ENCODE measurements at regions not wholly inside any gene's neighbourhood (a gene's known extent, or its start where the extent isn't known, plus 50 kb on each side); places are given as distances from the start of the nearest gene placed in this dataset.
"Not testable (repeated sequence)": the region's sequence is repeated elsewhere in the genome, so short reads cannot be mapped to it uniquely, and the experiment has no call there.

- peak; percentile 1 for DNase-seq (ENCODE audit: low read depth, low spot score)
Measured at GRCh38 chr2:89145342-89145741, 453.9 kb downstream of the RPIA start.

GRCh38 chr2:89148256-89148655 lies 456.8 kb downstream of the RPIA start:
- DNase-seq (ENCODE audit: low read depth, low spot score) = not testable (repeated sequence)

DNA sequence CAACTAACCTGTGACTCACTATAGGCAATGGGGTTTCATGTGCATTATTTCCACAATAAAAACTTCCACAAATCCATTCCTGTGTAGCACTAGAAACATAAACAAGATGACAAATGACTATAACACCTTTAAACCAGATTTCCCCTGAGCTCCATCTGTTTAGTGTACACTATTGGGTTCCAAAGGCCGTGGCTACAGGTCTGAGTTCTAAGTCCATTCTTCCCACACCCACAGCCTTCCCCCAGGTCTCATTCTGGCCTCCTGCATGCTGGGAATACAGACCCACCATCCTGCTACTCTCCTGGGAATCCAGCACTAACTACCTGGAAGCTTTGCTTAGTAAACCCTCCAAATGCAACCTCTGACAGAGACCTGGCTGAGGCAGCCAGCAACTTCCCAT lies 460.2 kb downstream of the RPIA start:
- not testable (repeated sequence) for DNase-seq (ENCODE audit: low read depth, low spot score)

DNA sequence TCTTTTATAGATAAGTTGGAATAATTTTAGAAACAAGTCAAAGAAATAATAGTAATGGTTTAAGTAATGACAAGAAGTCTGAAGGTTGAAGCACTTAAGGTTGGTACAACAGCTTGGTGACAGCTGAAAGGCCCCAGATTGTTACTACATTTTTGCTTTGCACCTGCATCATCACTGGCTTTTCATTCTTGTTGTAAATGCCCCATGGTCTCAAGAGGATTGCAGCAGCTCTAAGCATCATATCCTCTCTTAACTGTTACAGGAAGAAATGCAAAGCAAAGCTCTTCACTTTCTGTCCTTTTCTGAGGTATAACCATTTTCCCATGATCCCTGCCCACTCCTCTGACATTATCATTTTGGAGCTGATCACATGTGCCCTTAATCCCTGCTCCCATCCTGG lies 461.0 kb downstream of the RPIA start:
- not testable (repeated sequence) for DNase-seq (ENCODE audit: low read depth, low spot score)

- not testable (repeated sequence) for DNase-seq (ENCODE audit: low read depth, low spot score)
Measured at GRCh38 chr2:89153210-89153609, 461.7 kb downstream of the RPIA start.

DNA sequence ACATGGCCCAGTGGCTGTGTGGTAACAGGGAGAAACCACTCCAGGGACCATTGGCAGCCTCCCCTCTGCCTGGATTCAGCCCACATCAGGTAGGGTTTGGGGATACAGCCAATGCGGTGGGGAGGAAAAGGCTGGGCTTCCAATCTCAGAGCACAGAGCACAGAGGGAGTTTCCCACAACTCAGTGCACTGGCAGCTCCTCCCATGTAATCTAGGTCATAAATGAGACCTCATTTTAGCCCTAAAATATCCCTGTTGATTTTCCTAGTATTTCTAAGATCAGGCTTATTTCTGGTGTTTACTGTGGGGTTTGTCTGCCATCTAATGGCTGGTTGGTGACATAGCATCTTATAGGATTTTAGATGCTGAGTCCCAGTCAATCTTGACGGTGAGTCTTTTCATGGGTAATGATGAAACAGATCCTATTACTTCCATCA lies 462.8 kb downstream of the RPIA start:
- DNase-seq (ENCODE audit: low read depth, low spot score) = peak; percentile 2

DNA sequence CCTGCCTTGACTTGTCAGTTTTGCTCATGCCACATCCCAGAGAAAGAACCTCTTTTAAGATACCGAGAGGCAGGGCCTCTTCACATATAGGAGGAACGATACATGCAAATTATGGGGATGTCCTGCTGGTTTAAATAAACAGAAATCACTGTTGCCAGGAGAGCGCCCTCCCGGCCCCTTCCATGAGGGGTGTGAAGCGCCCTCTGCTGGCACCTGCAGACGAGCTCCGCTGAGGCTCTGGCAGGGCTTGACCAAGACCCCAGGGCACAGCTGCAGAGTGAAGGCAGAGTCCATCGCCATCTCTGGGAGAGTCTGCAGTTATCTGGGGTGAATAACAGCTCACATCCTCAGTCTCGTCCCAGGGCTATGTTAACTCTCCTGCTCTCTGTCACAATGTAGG lies 468.8 kb downstream of the RPIA start:
- not testable (repeated sequence) for DNase-seq (ENCODE audit: low read depth, low spot score)

GRCh38 chr2:89161626-89162025 lies 470.2 kb downstream of the RPIA start:
- not testable (repeated sequence) for DNase-seq (ENCODE audit: low read depth, low spot score)

DNA sequence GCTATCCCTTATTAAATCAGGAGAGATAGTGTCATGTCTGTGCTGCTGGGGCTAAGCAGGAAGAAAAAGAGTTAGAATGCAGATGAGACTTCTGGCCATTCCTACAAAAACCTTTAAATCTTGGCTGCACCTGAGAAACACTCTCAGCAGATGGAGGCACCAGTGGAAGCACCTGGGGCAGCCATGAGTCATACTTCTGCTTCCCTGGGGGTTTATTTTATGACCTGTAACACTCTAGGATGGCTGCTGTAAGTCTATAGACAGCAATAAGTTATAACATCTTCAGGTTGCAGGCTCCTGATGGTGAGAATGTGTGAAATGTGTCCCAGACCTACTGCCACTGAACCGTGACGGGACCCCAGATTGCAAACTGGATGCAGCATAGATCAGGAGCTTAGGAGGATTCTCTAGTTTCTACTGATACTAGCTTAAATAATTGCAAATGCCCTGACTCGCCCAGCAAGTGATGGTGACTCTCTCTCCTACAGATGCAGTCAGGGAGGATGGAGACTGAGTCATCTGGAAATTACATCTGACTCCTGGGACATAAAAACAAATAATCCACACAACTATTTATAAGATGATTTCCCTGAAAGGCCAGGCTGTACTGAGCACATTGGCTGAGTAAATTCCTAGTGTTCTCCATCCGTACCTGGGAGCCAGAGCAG lies 479.2 kb downstream of the RPIA start:
- not testable (repeated sequence) for DNase-seq (ENCODE audit: low read depth, low spot score)

GRCh38 chr2:89171174-89171519 lies 479.7 kb downstream of the RPIA start:
- not testable (repeated sequence) for DNase-seq (ENCODE audit: low read depth, low spot score)

GRCh38 chr2:89177004-89177403 lies 485.5 kb downstream of the RPIA start:
- not testable (repeated sequence) for DNase-seq (ENCODE audit: low read depth, low spot score)

GRCh38 chr2:89182221-89182620 lies 490.7 kb downstream of the RPIA start:
- DNase-seq (ENCODE audit: low read depth, low spot score) = not testable (repeated sequence)

GRCh38 chr2:89184746-89185145 lies 493.3 kb downstream of the RPIA start:
- not testable (repeated sequence) for DNase-seq (ENCODE audit: low read depth, low spot score)

DNA sequence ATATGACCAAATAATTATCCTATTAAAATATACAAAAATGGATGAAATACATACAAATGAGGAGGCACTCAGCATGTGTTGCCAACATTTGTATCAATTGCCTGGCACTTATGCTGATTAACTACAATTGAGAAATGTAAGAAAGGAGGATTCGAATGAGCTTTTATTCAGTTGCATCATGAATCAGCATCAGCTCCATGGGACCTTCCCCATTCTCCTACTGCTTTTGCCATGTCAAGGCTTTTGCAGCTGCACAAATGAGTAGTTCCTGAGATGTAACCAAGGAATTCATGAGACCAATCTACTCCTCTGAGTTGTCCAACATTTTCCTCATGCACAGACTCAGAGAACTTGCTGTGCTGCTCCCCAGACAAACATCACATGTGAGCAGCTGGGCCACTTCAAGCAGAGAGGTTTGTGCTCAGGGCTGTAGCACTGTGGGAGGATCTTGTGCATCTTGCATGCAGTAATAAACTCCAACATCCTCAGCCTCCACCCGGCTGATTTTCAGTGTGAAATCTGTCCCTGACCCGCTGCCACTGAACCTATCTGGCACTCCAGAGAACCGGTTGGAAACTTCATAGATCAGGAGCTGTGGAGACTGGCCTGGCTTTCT lies 504.3 kb downstream of the RPIA start:
- DNase-seq (ENCODE audit: low read depth, low spot score) = not testable (repeated sequence)

- not testable (repeated sequence) for DNase-seq (ENCODE audit: low read depth, low spot score)
Measured at GRCh38 chr2:89196719-89197118, 505.2 kb downstream of the RPIA start.

GRCh38 chr2:89198026-89198425 lies 506.6 kb downstream of the RPIA start:
- DNase-seq (ENCODE audit: low read depth, low spot score) = not testable (repeated sequence)

DNA sequence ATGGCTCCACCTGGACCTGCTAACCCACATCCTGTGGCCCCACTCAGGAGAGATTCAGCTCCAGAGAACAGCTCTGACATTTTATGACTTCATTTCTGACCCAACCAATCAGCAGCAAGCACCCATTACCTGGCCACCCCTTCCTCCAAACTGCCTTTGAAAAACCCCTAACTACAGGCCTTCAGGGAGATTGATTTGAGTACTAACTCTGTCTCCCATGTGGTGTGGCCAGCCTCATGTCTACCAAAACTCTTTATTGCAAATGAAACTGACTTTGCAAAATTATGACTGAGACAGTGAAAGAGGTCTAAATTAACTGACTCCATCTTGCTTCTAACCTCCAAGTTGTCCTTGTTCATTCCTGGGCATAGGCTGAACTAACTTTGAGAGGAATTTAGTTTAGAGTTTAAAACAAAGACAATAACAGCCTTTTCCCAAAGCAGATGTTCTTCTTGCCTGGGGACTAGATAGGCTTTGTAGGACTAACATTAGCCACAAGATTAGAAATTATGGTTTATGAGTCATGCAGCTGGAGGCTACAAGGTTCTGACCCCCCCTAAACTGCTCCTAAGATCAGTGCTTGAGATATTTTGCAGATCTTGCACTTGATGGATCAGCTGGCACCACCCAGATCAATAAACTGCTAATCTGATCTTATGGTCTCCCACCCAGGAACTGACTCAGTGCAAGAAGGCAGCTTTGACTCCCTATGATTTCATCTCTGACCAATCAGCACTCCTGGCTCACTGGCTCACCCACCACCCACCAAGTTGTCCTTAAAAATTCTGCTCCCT lies 508.2 kb downstream of the RPIA start:
- not testable (repeated sequence) for DNase-seq (ENCODE audit: low read depth, low spot score)

GRCh38 chr2:89200247-89200527 lies 508.7 kb downstream of the RPIA start:
- DNase-seq (ENCODE audit: low read depth, low spot score) = not testable (repeated sequence)

DNA sequence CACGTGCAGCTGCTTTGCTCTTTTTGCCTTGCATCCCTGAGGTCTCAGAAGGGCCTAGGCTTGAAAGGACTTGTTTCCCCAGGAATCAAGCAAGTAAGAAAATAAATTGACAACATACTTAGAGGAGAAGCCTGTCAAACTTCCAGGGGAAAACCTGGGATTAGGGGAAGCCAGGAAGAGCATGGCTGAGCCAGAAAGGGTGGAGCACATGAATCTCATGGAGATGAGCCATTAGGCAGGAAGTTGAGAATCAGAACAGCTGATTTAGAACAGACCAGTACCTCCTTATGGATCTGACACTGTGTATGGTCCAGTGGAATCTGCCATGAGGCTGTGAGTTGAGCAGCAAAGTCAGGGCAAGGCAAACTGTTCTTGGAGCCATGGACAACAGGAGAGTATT lies 511.0 kb downstream of the RPIA start:
- not testable (repeated sequence) for DNase-seq (ENCODE audit: low read depth, low spot score)

- peak; percentile 35 for DNase-seq (ENCODE audit: low read depth, low spot score)
Measured at GRCh38 chr2:89205153-89205552, 513.7 kb downstream of the RPIA start.

DNA sequence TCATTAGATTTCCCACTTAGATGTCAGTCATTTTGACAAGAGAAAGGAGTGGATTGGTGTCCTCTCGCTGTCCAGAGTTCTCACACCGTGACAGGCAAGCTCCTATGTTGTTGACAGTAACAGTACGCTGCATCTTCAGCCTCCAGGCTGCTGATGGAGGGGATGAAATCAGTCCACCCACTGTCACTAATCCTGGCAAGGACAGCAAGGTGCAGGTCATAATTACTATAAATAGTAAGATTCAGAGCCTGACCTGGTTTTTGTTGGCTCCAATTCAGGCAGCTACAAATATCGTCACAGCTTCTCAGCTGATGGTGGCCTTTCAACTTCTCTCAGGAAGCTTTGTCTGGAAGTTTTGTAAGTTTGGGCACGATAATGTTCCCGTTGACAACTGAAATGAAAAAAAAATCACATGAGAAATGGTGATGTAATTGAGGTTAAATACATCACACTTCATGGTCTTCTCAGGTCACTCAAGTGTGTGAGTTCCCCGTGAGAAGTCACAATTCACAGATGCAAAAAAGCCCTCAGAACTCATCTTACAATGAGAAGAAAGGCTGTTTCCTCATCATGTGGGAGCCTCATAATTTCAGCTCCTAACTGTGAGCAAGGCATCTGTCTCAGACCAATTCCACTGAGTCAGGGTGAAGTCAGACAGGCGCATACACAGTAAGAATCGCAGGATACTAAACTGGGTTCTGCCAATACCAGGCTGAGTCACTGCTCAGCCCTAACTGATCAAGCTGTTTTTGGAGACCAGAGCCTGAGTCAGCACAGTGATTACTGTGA lies 516.9 kb downstream of the RPIA start:
- not testable (repeated sequence) for DNase-seq (ENCODE audit: low read depth, low spot score)

DNA sequence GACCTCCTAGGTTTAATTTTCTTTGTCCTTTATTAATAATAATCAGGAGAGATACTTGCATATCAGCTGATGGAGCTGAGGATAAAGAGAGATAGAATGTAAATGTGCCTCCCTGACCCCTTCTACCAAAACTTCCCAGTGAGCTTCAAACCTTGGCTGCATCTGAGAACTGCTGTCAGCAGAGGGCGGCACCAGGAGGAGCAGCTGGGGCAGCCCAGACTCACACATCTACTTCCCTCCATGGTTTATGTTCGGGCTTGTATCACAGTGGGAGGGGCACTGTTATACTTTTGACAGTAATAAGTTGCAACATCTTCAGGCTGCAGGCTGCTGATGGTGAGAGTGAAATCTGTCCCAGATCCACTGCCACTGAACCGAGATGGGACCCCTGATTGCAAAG lies 521.7 kb downstream of the RPIA start:
- peak; percentile 10 for DNase-seq (ENCODE audit: low read depth, low spot score)
